Inflammatory macrophage (primary cell): ENCODE measurements at regions not wholly inside any gene's neighbourhood (a gene's known extent, or its start where the extent isn't known, plus 50 kb on each side); places are given as distances from the start of the nearest gene placed in this dataset.
A peak's percentile ranks its signal among the peaks of the same experiment; 100 is the strongest.

Experiments
- DNase-seq, 2 donors: peaks; one replicate each; pipeline ENCODE4 v3.0.0-alpha.2; 2020 to 2022

DNA sequence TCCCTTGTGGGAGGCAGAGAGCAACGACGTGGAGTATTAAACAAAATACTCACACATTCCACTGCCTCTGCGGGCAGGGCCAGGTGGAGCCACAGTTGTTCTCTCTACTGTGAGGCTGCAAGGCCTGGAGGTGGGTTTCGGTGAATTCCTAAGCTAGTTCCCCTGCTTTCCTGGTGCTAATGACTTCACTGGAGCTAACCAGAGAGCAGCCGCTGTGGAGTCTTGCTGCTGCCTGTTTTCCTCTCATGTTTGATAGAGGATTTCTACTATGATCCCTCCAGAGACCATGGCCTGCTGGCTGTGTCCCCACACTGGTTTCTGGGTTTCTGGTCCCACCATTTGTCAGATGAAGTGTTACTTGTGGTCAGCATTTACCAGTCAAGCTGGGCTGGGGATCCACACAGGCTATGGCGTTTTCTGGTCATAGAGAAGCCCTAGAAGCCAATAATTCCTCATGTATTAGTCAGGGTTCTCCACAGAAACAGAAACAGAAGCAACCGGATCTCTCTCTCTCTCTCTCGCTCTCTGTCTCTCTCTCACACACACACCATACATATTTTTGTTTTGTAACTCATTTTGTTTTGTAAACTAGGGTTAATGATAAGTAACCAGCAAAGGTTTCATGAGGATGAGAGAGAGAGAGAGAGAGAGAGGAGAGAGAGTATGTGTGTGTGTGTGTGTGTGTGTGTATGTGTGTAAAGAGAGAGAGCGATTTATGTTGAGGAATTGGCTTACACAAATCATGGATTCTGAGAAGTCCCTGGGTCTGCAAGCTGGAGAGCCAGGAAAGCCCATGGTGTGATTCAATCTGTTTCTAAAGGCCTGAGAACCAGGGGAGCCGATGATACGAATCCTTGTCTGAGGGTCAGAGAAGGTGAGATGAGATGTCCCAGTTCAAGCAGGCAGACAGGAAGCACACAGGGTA, 403.0 kb downstream of the GADD45G start:
- DNase-seq = no peak

GRCh38 chr9:90009447-90009846, 404.6 kb downstream of the GADD45G start:
- DNase-seq = peak; percentile 48 to 73

DNA sequence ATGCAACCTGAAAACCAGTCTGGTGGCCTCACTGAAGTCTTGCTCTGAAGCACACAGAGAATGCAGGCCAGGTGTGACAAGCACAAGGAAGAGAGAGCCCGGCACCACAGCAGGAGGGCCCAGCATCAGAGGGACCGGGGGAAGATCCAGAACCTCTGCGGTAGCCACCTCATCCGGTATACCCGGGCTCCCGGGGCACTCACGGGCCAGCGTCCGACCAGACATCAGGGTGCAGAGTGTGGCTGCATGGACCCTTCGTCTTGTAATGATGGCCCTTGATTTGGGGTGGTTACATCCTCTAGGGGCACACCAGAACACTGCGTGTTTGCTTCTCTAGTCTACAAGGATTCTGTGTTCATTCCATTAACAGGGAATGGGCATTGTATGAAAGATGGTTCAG, 406.0 kb downstream of the GADD45G start:
- DNase-seq = no peak

- peak; percentile 11 to 37 for DNase-seq
These were observed 408.1 kb downstream of the GADD45G start for GRCh38 chr9:90012949-90013348.

GRCh38 chr9:90013778-90014177, 409.0 kb downstream of the GADD45G start:
- DNase-seq = no peak

DNA sequence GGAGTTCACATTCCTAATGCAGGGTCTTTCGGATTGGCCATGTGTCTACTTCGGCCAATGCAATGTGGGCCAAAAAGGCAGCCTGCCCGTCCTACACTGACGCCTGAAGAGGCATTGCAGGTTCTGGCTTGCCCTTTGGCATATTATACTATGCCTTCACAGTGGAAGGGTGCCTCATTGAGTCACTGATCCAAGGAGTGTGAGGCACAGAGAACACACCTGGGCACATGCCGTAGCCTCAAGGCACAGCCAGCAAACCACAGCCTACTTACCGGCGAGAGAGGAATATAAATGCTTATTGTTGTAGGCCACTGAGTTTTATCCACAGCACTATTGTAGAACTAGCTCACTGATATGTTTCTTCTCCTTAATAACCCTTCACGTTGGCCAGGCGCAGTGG, 409.6 kb downstream of the GADD45G start:
- no peak for DNase-seq

- no peak for DNase-seq
These were observed 411.5 kb downstream of the GADD45G start for GRCh38 chr9:90016272-90016671.

GRCh38 chr9:90017679-90018078, 412.9 kb downstream of the GADD45G start:
- no peak for DNase-seq

DNA sequence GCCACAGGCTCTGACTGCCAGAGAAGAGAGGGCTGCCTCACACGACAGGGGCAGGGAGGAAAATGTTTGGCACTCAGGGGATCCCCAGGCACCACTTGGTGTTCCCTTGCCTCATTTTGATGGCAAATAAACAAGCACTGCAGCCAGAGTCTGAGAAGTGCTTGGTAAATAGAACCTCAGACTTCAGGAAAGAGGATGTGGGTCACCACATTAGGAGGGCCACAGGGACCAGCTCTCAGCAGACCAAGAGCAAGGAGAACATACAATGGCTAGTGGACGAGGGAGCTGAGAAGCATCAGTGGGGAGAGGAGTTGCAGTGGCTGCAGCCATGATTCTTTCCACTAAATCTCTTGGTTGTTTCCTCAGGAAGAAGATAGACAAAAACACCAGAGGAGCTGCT, 413.9 kb downstream of the GADD45G start:
- peak in 1 of 2 donors; percentile 38 for DNase-seq

DNA sequence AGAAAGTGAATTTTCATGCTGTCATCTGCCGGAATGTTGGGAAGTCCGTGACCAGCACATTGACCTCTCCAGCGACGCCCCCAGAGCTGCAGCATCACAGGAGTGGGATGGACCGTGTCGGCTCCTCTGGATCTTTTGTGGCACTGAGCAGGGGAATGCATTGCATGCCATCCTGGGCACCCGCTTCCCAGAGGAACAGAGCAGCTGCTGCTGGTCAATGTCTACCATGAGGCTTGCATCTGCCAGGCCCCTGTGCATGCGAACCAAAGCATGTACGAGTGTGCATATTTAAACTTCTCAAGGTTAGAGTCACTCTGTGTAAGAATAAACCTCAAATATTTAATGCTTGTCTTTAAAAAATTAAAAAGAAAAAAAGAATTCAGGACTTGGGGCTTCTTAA, 414.8 kb downstream of the GADD45G start:
- DNase-seq = no peak

DNA sequence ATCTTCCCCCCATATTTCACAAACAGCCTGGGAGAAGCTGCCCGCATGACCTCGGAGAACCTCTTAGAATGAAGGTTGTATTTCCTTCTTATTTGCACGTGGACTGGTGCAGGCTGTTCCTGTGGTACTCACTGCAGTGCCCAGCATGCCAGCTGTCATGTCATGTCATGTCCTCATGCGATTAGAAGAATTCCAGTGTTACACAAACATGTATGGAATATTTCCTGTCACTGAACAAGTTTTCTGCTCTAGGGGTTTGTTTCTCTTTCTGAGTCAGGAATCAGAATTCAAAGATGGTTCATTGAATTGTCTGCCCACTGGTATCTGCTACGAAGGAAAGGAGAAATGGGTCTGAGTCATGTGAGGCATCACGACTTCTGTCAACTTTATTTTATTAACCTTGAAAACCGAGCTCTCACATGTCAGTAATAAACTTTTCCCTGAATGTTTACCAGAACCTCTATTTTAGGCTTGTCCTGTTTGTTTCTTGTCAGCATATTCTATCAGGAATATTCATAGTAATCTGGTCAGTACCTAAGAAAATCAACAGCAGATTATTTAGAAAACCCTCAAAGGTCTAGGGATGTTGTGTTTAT, 415.6 kb downstream of the GADD45G start:
- peak; percentile 12 to 37 for DNase-seq

GRCh38 chr9:90021216-90021906, 416.5 kb downstream of the GADD45G start:
- DNase-seq = no peak

DNA sequence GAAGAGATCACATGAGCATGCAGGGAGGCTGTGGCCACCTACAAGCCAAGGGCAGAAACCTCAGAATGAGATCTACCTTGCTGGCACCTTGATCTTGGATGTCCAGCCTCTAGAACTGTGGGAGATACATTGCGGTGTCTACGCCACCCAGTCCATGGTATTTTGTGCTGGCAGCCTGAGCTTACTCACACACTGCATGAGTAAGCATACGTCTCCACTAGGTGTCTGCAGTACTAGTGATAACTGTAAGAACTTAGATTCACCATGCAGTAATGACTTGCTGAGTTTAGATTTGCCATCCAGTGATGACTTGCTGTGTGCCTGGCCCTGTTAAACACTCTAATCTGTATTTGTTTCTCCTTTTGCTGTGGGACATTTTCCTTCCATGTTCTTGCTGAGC, 417.7 kb downstream of the GADD45G start:
- no peak for DNase-seq

DNA sequence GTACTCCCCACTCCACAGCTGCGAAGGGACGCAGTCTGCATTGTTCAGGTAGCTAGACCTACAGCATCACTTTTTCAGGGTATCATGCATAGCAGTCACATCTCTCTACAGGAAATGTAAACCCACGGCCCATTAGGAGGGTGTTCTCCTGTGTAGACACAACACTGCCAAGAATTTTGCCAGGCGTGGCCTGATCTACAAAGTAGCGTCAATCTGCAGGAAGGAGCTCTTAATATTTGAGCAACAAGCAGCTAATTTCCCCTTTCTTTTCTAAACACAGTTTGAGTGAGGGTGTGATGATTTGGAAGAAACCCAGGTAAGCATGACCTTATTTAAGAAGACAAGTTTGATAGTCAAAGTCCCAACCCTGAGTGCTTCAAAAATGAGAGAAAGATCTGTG, 419.0 kb downstream of the GADD45G start:
- DNase-seq = no peak

DNA sequence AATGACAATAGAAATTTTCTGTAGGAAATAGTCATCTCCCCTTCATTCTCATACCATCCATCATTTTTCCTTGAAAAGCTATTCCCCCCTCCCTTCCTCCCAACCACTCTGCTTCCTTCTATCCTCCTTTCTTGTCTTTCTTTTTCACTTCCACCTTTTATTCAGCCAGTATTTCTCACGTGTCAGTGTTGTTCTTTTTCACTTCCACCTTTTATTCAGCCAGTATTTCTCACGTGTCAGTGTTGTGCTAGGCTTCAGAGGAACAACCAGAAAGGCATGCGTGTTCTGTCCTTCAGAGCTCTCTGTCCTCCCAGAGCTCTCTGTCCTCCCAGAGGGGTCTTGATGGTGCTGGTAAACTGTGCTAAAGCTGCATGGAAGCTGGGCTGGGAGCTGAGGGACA, 419.6 kb downstream of the GADD45G start:
- DNase-seq = peak; percentile 22 to 33

DNA sequence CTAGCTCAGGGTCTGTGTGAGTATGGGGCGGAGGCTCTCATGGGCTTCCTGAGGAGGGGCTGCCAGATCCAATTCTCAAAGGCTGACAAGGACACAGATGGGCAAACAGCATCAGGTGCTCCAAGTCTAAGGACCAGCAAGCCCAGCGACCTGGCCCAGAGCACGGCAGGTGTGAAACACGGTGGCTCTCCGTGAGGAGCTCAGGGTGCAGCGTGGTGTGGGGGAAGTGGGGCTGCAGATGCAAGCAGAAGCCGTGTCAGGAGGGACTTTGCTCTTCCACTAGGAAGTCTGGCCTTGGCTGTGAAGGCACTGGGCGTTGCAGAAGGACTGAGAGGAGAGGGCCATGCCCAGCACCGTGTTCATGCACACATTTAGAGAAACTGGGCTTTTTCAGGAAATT, 420.0 kb downstream of the GADD45G start:
- peak in 1 of 2 donors; percentile 23 for DNase-seq

- DNase-seq = peak in 1 of 2 donors; percentile 28
These were observed 421.0 kb downstream of the GADD45G start for GRCh38 chr9:90025816-90026215.

GRCh38 chr9:90027296-90027790, 422.5 kb downstream of the GADD45G start:
- DNase-seq = no peak

GRCh38 chr9:90029386-90029785, 424.6 kb downstream of the GADD45G start:
- no peak for DNase-seq

DNA sequence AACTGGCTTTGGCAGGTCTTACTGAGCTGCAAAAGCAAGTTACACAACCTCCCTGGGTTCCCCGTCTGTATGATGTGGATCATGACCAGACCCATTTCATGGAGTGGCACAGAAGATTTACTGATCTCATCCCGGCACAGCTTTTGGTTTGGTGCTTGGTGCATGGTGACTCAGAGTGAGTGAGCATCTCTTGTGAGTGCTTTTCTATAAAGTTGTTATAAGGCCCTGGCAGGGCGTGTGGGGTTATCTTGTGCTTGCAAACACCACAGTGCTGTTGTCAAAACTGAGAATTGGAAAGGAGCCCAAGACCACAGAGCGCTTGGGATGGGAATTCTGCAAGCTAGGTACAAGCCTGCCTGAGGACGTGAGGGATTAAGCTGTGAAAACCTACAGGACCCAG, 425.2 kb downstream of the GADD45G start:
- no peak for DNase-seq

GRCh38 chr9:90032296-90033027, 427.6 kb downstream of the GADD45G start:
- no peak for DNase-seq

GRCh38 chr9:90033028-90033650, 428.3 kb downstream of the GADD45G start:
- DNase-seq = peak; percentile 15 to 29
